GM12878 (cell line): ENCODE measurements at regions not wholly inside any gene's neighbourhood (a gene's known extent, or its start where the extent isn't known, plus 50 kb on each side); places are given as distances from the start of the nearest gene placed in this dataset.

Experiments used
- ATAC-seq: fragments of 200-7000 bp; cut with Tn5 transposase; 3 replicates; pipeline ENCODE4 v1.9.1; 2020; ENCODE audit warnings: mild to moderate bottlenecking, moderate library complexity
- BruUV-seq: library from RNA; stranded (reverse); fragments of 400-500 nt; replicated peaks from 2 replicates; lab custom pipeline; 2021; lab: Mats Ljungman, UMichigan
- CTCF ChIA-PET: fragments of 300-600 bp; sonication (Branson Sonifier 250); formaldehyde crosslinking; extraction: SDS; loops from one replicate; lab custom pipeline; 2021; ENCODE audit warnings: inconsistent platforms; lab: Yijun Ruan, JAX
- POLR2A ChIA-PET: fragments of 350-600 bp; formaldehyde crosslinking; extraction: SDS; loops from one replicate; lab custom pipeline; 2021; ENCODE audit warnings: inconsistent platforms; lab: Charles Lee
- RAD21 ChIA-PET: fragments of 300-600 bp; sonication (Branson Sonifier 250); formaldehyde crosslinking; loops from one replicate; lab custom pipeline; 2023; ENCODE audit warnings: antibody characterized with exemption; ENCODE audit not compliant: unreplicated experiment; lab: Charles Lee
- SMC1A ChIA-PET: fragments of 300-600 bp; sonication (Branson Sonifier 250); formaldehyde crosslinking; loops from one replicate; lab custom pipeline; 2023; ENCODE audit not compliant: unreplicated experiment, uncharacterized antibody; lab: Charles Lee
- DNase-seq: peaks from one replicate; pipeline ENCODE4 v3.0.0-alpha.2; 2011; ENCODE audit warnings: low read depth, low spot score
- FAIRE-seq: peaks from 3 replicates; lab custom pipeline; 2011; peaks lifted over from hg19 to GRCh38; lab: Jason Lieb, UNC
- H2AFZ ChIP-seq: 2 replicates; pipeline ENCODE4 v1.6.0; 2011; ENCODE audit warnings: low read depth, low read length, control low read depth; ENCODE audit not compliant: control insufficient read depth
- H3K27ac ChIP-seq: 2 replicates; pipeline ENCODE4 v1.5.1; 2011; ENCODE audit warnings: control low read depth; ENCODE audit not compliant: control insufficient read depth, insufficient read depth
- H3K27me3 ChIP-seq, 2 experiments: replicated peaks in 1 of 2; 2 replicates each; pipeline versions ENCODE4 v1.6.0 to v1.6.1; 2011; ENCODE audit warnings: low read length in 1 of 2; ENCODE audit not compliant: control insufficient read depth in 2 of 2, insufficient read depth in 2 of 2
- H3K36me3 ChIP-seq, 2 experiments: 2 replicates each; pipeline ENCODE4 v1.5.1; 2011; ENCODE audit warnings: low read length in 1 of 2; ENCODE audit not compliant: control insufficient read depth in 2 of 2, insufficient read depth in 2 of 2
- H3K4me1 ChIP-seq: 2 replicates; pipeline ENCODE4 v1.6.1; 2011; ENCODE audit warnings: mild to moderate bottlenecking, low read length, moderate library complexity, mixed read lengths; ENCODE audit not compliant: control insufficient read depth, insufficient read depth
- H3K4me2 ChIP-seq: 2 replicates; pipeline ENCODE4 v1.6.0; 2011; ENCODE audit warnings: control low read depth; ENCODE audit not compliant: control insufficient read depth, insufficient read depth
- H3K4me3 ChIP-seq: fragments of 200-600 bp; sonication (generic); 2 replicates; pipeline ENCODE4 v1.5.1; 2016
- H3K79me2 ChIP-seq: 2 replicates; pipeline ENCODE4 v1.6.0; 2011; ENCODE audit warnings: low read length; ENCODE audit not compliant: control insufficient read depth, insufficient read depth
- H3K9ac ChIP-seq: 2 replicates; pipeline ENCODE4 v1.8.0; 2011; ENCODE audit warnings: low read length, control low read depth, mixed read lengths; ENCODE audit not compliant: control insufficient read depth, insufficient read depth
- H3K9me3 ChIP-seq: replicated peaks from 3 replicates; pipeline ENCODE4 v1.5.1; 2011; ENCODE audit warnings: mild to moderate bottlenecking, low read length; ENCODE audit not compliant: control insufficient read depth, insufficient read depth
- H4K20me1 ChIP-seq: 2 replicates; pipeline ENCODE4 v1.6.0; 2011; ENCODE audit not compliant: control insufficient read depth, insufficient read depth
- CREB1 ChIP-seq: IDR thresholded peaks from 2 replicates; pipeline ENCODE4 v1.6.1; 2012; ENCODE audit warnings: low read depth, mild to moderate bottlenecking, inconsistent platforms
- E2F8 ChIP-seq: fragments of 450-650 bp; IDR thresholded peaks from 2 replicates; pipeline ENCODE4 v1.6.1; 2018; ENCODE audit warnings: mild to moderate bottlenecking, low read depth, moderate library complexity; ENCODE audit not compliant: partially characterized antibody
- JUND ChIP-seq: IDR thresholded peaks from 2 replicates; pipeline ENCODE4 v1.6.1; 2012; ENCODE audit warnings: low read depth, mild to moderate bottlenecking, low read length, improper control_type of control experiment, moderate library complexity
- KAT2A ChIP-seq: conservative IDR thresholded peaks from 2 replicates; pipeline ENCODE4 v1.6.1; 2011; ENCODE audit warnings: low read depth, low read length; ENCODE audit not compliant: control insufficient read depth
- NR2C2 ChIP-seq: IDR thresholded peaks from 2 replicates; pipeline ENCODE4 v1.6.1; 2011; ENCODE audit warnings: borderline replicate concordance, low read depth; ENCODE audit not compliant: control insufficient read depth, insufficient read length
- PRDM15 ChIP-seq: fragments of 450-650 bp; formaldehyde crosslinking; IDR thresholded peaks from 2 replicates; pipeline ENCODE4 v1.4.0; 2020; ENCODE audit warnings: mild to moderate bottlenecking, moderate library complexity
- RAD51 ChIP-seq: fragments of 450-650 bp; IDR thresholded peaks from 2 replicates; pipeline ENCODE4 v1.6.1; 2016; ENCODE audit warnings: moderate library complexity, mild to moderate bottlenecking, inconsistent platforms
- RCOR1 ChIP-seq: conservative IDR thresholded peaks from 2 replicates; pipeline ENCODE4 v1.6.1; 2012; ENCODE audit warnings: low read depth, low read length, improper control_type of control experiment
- SPI1 ChIP-seq: IDR thresholded peaks from 2 replicates; pipeline ENCODE4 v1.6.1; 2011; ENCODE audit warnings: low read depth, mild to moderate bottlenecking, low read length, moderate library complexity, borderline replicate concordance; ENCODE audit not compliant: insufficient read depth
- TARDBP ChIP-seq: IDR thresholded peaks from 2 replicates; pipeline ENCODE4 v1.6.1; 2016; ENCODE audit warnings: borderline replicate concordance
- TCF7 ChIP-seq: IDR thresholded peaks from 2 replicates; pipeline ENCODE4 v1.6.1; 2014; ENCODE audit warnings: antibody characterized with exemption, borderline replicate concordance
- USF1 ChIP-seq: IDR thresholded peaks from 2 replicates; pipeline ENCODE4 v1.6.1; 2011; ENCODE audit warnings: borderline replicate concordance, low read depth, mild to moderate bottlenecking, moderate library complexity, mixed read lengths, low read length; ENCODE audit not compliant: insufficient read depth; ENCODE audit errors: extremely low read length
- YY1 ChIP-seq: IDR thresholded peaks from 2 replicates; pipeline ENCODE4 v1.6.1; 2011; ENCODE audit warnings: low read depth, mild to moderate bottlenecking, low read length
- whole genome bisulfite sequencing: methylation state at CpG from one replicate; pipeline ENCODE4 v1.1.6; 2016; ENCODE audit warnings: low lambda C conversion rate; ENCODE audit not compliant: insufficient replicate concordance, insufficient coverage; ENCODE audit errors: missing lambda C conversion rate; 5-methylcytosine and 5-hydroxymethylcytosine counted together
- in situ Hi-C: fragments of 300-500 bp; cut with MboI; formaldehyde crosslinking; loops from 9 replicates; pipeline ENCODE4 v1.14.3; 2018; ENCODE audit warnings: mixed read lengths
- intact Hi-C: fragments of 100-400 bp; cut with micrococcal nuclease; formaldehyde crosslinking; loops from one replicate; pipeline ENCODE4 v1.14.2; 2022; ENCODE audit not compliant: unreplicated experiment

- FAIRE-seq (no peak), DNase-seq (no peak), ATAC-seq (no peak)
- Histone ChIP-seq H3K4me2 (no peak overlapping the region), H3K27me3 (no peaks in the 10 kb centered on the region; a peak in 2 of 4 replicates), H3K9ac (no peak overlapping the region), H3K79me2 (no peaks in the 10 kb centered on the region), H3K27ac (no peak overlapping the region), H2AFZ (no peak overlapping the region), H4K20me1 (no peaks in the 10 kb centered on the region), H3K9me3 (no peaks in the 10 kb centered on the region; the same call in 2 of the 3 replicates), H3K4me1 (no peaks in the 10 kb centered on the region), H3K36me3 (no peaks in the 10 kb centered on the region), H3K4me3 (no peak overlapping the region)
- in situ Hi-C loops (no loop called here), intact Hi-C loops (no loop called here)
- POLR2A ChIA-PET, result no interaction called here
- CTCF ChIA-PET, result interaction anchor here (1.2 kb wide), 1 partner anchor 231 kb away, joined by 3 read pairs; no protein-coding TSS in a partner anchor
- SMC1A ChIA-PET, result no interaction called here
- WGBS, result 35% methylated on average over 25 of the region's 25 CpGs
- RAD21 ChIA-PET, result no interaction called here
- BruUV-seq, result no TSS peak
- TF ChIP-seq RCOR1 (no peak), KAT2A (no peak), YY1 (no peak), SPI1 (no peak), RAD51 (no peak), JUND (no peak), E2F8 (no peak), CREB1 (no peak), NR2C2 (no peak), USF1 (no peak), TARDBP (no peak), TCF7 (no peak), PRDM15 (CRISPR knock-in tag) (no peak)
Measured at GRCh38 chr7:1344981-1345701, 112.5 kb downstream of the UNCX start.
